Keratinocyte (primary cell): ENCODE measurements at regions not wholly inside any gene's neighbourhood (a gene's known extent, or its start where the extent isn't known, plus 50 kb on each side); places are given as distances from the start of the nearest gene placed in this dataset.

ENCODE experiments used
- EZH2 ChIP-seq: IDR thresholded peaks from one replicate; pipeline ENCODE4 v1.6.1; 2012; ENCODE audit warnings: inconsistent platforms, mild to moderate bottlenecking, low read length, moderate library complexity
- TF ChIP-seq, protein P1 (sequence below), 3 experiments: IDR thresholded peaks in 1 of 3; conservative IDR thresholded peaks in 1 of 3; optimal IDR thresholded peaks in 1 of 3; 2 replicates in 2 of 3; 3 replicates in 1 of 3; pipeline versions ENCODE3 to v1.5.1; 2011; ENCODE audit warnings: low read length in 3 of 3, mild to moderate bottlenecking in 3 of 3, moderate library complexity in 2 of 3, control low read depth in 1 of 3, inconsistent platforms in 1 of 3; ENCODE audit not compliant: insufficient read depth in 2 of 3; ENCODE audit errors: extremely low read depth in 1 of 3

GRCh38 chr17:72336804-72337070, 215.9 kb downstream of the SOX9 start:
- TF ChIP-seq, protein P1, sequence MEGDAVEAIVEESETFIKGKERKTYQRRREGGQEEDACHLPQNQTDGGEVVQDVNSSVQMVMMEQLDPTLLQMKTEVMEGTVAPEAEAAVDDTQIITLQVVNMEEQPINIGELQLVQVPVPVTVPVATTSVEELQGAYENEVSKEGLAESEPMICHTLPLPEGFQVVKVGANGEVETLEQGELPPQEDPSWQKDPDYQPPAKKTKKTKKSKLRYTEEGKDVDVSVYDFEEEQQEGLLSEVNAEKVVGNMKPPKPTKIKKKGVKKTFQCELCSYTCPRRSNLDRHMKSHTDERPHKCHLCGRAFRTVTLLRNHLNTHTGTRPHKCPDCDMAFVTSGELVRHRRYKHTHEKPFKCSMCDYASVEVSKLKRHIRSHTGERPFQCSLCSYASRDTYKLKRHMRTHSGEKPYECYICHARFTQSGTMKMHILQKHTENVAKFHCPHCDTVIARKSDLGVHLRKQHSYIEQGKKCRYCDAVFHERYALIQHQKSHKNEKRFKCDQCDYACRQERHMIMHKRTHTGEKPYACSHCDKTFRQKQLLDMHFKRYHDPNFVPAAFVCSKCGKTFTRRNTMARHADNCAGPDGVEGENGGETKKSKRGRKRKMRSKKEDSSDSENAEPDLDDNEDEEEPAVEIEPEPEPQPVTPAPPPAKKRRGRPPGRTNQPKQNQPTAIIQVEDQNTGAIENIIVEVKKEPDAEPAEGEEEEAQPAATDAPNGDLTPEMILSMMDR (optimal IDR thresholded peaks at IDR 0.05 in 1 of 3, IDR thresholded peaks at IDR 0.05 in 1 of 3, conservative IDR thresholded peaks at IDR 0.05 in 1 of 3; ENCODE audit: extremely low read depth in 1 of 3, insufficient read depth in 2 of 3, low read length in 3 of 3), result no peak
- no peak for TF ChIP-seq EZH2
